Right cardiac atrium (tissue), 5 donors: ENCODE measurements at regions not wholly inside any gene's neighbourhood (a gene's known extent, or its start where the extent isn't known, plus 50 kb on each side); places are given as distances from the start of the nearest gene placed in this dataset.

ENCODE experiments used
- ATAC-seq, 2 donors: fragments of 200-7000 bp; cut with Tn5 transposase; one replicate each; pipeline versions ENCODE4 v1.8.0 to v1.9.1; 2020; ENCODE audit warnings: moderate library complexity in 2 of 2, mild to moderate bottlenecking in 1 of 2
- DNase-seq, 3 donors: peaks; one replicate each; pipeline ENCODE4 v3.0.0-alpha.2; 2020
- H3K27ac ChIP-seq: one replicate; pipeline ENCODE4 v1.5.1; 2013; ENCODE audit warnings: mild to moderate bottlenecking, low read length, control low read depth, moderate library complexity
- H3K27me3 ChIP-seq: one replicate; pipeline ENCODE4 v1.6.1; 2013; ENCODE audit not compliant: control insufficient read depth, insufficient read depth
- H3K4me1 ChIP-seq: one replicate; pipeline ENCODE4 v1.6.1; 2013; ENCODE audit warnings: low read length; ENCODE audit not compliant: control insufficient read depth, insufficient read depth
- H3K4me3 ChIP-seq: one replicate; pipeline ENCODE4 v1.5.1; 2013; ENCODE audit warnings: low read length, control low read depth
- H3K9me3 ChIP-seq: one replicate; pipeline ENCODE4 v1.6.1; 2013; ENCODE audit warnings: low read length; ENCODE audit not compliant: control insufficient read depth
- WGBS: extraction: QIAGEN DNeasy Blood & Tissue Kit; methylation state at CpG from one replicate; pipeline ENCODE4 v1.1.7; 2013; 5-methylcytosine and 5-hydroxymethylcytosine counted together
- intact Hi-C, 4 donors: fragments of 100-400 bp; cut with DNase I; formaldehyde crosslinking; loops; one replicate each; pipeline versions ENCODE4 v1.11.0 to v1.14.0; 2022 to 2023
- donor health status: healthy with polysubstance abuse.
- donor health status: DM: no; HTN: yes; CAD: no.
- donor health status: DM: no; HTN: no; CAD: no.
- donor health status: DM: no; HTN: yes; CAD: no; lungs with severe emphysema.
- donor health status: DM: yes; HTN: yes; CAD: no.

DNA sequence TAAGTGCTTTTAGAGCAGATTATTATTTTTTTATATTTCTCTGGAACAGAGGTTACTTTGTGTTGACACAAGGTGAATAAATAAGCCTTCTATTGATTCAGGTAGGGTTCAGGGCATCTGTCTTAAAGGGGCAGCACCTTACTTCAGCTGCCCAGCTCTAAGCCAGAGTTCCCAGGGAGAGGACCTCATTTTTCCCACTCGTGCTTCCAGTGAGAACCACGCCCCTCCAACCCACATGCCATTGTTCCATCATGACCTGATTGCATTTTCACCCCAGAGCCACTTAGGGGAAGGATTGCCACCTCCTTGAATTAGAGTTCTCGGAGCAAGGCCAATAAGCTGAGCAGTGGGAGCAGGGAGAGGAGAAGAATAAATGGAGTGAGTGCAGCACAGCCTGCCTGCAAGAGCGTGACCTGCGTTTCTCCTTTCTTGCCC, 104.3 kb upstream of the FRY start:
- Histone ChIP-seq H3K27me3 (no peaks in the 10 kb centered on the region), H3K4me3 (no peak overlapping the region), H3K27ac (no peak overlapping the region), H3K4me1 (peaks cover 7% of the 10 kb centered on the region), H3K9me3 (no peaks in the 10 kb centered on the region)
- no peak for DNase-seq
- ATAC-seq = peak in 1 of 2 donors; percentile 33
- intact Hi-C loops = no loop called here
- 77% methylated on average over 5 of the region's 5 CpGs for WGBS

DNA sequence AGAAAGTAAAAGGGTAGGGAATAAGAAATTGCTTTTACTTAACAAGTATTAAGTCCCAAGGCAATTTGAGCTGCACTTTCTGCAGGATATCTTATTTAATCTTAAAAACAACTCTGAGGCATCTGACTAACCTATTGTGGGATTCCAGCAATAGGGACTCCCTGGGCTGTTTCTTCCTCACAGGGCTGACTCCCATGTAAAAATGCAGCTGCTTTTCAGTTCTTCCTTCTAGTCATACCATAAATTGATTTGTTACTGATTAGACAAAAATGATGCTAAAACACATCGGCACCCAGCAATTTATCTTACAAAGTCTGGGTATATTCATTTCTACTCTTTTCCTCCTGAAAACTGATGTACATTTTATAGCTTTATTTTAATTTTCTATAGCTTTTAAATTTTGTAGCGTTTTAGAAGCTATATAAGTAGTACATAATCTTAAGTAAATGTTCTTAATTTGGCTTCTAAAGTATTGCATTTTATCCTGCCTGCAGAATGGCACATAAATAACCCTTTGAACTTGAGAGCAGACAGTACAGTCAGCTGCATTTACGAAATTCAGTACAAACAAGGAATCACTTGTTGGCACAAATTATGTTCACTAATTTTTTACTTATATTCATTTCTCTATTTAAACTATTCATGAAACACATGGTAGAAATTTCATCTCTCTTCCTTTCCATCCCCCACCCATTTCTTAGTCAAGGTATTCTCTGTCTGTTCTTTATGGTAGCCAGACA, 102.4 kb upstream of the FRY start:
- peaks cover 7% of the 10 kb centered on the region for H3K4me1 ChIP-seq
- no peaks in the 10 kb centered on the region for H3K27me3 ChIP-seq
- H3K9me3 ChIP-seq = no peaks in the 10 kb centered on the region
- intact Hi-C loops = no loop called here
- WGBS = 84% methylated on average over 3 of the region's 3 CpGs
- ATAC-seq = no peak
- no peak for DNase-seq
- H3K27ac ChIP-seq = no peak overlapping the region
- H3K4me3 ChIP-seq = no peak overlapping the region

DNA sequence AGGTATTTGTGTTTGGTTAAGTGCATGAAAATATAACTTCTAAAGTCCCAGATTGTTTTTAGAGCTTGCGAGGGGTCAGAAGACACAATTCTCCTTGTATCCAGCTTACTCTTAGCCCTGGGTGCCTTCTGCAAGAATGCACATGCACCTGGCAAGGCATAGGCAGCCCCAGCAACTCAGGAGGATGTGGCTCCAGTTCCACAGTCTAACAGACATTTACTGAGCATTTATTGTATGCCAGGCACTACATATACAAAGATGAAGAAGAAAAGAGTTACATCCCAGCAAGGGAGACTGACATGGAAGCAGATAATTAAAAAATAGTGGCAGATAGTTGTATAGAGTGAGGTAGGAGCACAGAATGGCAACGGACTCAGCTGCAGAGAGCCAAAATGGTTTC, 101.1 kb upstream of the FRY start:
- Histone ChIP-seq H3K4me1 (peaks cover 7% of the 10 kb centered on the region), H3K27me3 (no peaks in the 10 kb centered on the region), H3K27ac (no peak overlapping the region), H3K9me3 (no peaks in the 10 kb centered on the region), H3K4me3 (no peak overlapping the region)
- intact Hi-C loops = no loop called here
- ATAC-seq (no peak), DNase-seq (no peak)
- 89% methylated on average over 2 of the region's 2 CpGs for WGBS

DNA sequence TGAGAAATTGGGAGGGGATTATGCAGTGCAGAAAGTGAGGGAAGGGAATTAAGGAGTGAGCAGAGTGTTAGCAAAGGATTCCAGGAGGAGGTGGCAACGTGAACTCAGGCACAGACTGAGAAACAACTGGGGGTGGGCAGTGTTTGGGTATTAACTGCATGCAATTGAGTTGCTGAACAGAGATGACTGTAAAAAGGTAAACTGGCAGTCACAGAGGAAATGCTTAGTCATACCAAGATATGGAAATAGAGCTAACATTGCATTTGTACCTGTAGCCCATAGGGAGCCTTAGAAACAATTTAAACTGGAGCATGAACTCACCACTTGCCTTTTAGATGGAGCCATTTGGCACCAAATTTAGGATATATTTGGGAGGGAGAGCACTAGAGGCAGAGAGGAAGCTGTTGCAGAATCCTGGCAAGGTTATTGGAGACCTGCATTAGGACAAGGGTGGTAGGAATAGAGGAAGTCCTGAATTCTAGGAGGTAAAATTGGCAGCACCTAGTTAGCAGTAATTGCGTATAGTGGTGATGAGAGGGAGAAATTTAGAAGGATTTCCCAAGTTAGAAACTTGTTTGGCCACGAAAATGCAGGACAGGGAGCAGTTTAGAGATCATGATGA, 100.6 kb upstream of the FRY start:
- Histone ChIP-seq H3K27me3 (no peaks in the 10 kb centered on the region), H3K27ac (no peak overlapping the region), H3K9me3 (no peaks in the 10 kb centered on the region), H3K4me3 (no peak overlapping the region), H3K4me1 (peaks cover 7% of the 10 kb centered on the region)
- DNase-seq (no peak), ATAC-seq (no peak)
- intact Hi-C loops = no loop called here
- WGBS = 82% methylated on average over 3 of the region's 3 CpGs

DNA sequence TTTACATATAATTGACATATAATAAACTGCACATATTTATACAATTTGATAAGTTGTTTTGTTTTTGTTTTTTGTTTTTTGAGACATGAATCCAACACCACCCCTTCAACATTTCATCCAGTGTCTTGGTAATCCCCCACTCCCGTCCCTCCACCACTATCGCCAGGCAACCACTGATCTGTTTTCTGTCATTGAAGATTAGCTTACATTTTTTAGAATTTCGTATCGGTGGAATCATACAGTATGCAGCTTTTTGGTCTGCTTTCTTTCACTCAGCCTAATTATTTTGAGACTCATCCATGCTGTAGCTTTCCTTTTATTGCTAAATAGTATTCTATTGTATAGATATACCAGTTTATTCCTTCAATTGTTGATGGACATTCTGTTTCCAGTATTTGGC, 94.1 kb upstream of the FRY start:
- intact Hi-C loops = no loop called here
- ATAC-seq (no peak), DNase-seq (no peak)
- no peaks in the 10 kb centered on the region for H3K27me3 ChIP-seq
- 79% methylated on average over 4 of the region's 4 CpGs for WGBS
- H3K9me3 ChIP-seq = no peaks in the 10 kb centered on the region
- no peaks in the 10 kb centered on the region for H3K4me1 ChIP-seq
- H3K27ac ChIP-seq = no peak overlapping the region
- no peak overlapping the region for H3K4me3 ChIP-seq

DNA sequence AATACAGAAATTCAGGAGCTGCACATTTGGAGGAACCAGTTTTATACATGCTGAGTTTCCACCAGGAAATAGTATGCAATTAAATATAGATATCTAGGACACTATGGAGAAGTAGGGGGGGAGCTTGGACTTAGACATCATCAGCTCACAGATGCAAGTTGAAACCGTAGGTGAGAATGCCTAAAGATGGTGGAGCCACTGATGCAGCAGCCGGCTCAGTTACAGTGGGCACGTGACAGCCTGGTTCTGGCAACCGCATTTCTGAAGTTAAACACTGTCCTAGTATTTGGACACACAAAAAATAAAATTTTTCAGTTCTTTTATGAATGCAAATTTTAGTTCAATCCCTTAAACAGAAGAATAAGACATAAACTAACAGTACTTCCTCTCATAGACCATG, 91.5 kb upstream of the FRY start:
- no peaks in the 10 kb centered on the region for H3K9me3 ChIP-seq
- no peak overlapping the region for H3K27ac ChIP-seq
- peaks cover 2% of the 10 kb centered on the region for H3K4me1 ChIP-seq
- ATAC-seq = no peak
- 95% methylated on average over 4 of the region's 4 CpGs for WGBS
- no peaks in the 10 kb centered on the region for H3K27me3 ChIP-seq
- H3K4me3 ChIP-seq = no peak overlapping the region
- DNase-seq = no peak
- intact Hi-C loops = no loop called here

DNA sequence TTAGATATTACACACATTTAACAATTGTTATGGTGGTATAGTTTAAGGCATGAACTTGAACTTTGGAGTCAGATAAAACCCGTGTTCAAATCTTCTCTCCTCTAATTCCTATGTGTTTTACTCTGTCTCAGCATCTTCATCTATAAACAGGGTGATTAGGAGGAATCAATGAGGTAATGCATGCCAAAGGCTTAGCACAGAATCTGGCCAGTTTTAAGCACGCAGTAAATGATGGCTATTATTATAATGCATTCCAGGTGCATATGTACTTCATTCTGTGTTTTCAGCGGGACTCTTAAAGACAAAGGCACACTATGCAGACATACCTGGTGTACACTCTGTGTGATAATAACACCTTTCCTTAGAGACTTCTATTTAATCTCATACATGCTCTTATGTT, 88.0 kb upstream of the FRY start:
- ATAC-seq (no peak), DNase-seq (no peak)
- Histone ChIP-seq H3K4me1 (peaks cover 2% of the 10 kb centered on the region), H3K9me3 (no peaks in the 10 kb centered on the region), H3K27me3 (no peaks in the 10 kb centered on the region), H3K27ac (no peak overlapping the region), H3K4me3 (no peak overlapping the region)
- intact Hi-C loops = no loop called here
- 84% methylated on average over 3 of the region's 3 CpGs for WGBS

DNA sequence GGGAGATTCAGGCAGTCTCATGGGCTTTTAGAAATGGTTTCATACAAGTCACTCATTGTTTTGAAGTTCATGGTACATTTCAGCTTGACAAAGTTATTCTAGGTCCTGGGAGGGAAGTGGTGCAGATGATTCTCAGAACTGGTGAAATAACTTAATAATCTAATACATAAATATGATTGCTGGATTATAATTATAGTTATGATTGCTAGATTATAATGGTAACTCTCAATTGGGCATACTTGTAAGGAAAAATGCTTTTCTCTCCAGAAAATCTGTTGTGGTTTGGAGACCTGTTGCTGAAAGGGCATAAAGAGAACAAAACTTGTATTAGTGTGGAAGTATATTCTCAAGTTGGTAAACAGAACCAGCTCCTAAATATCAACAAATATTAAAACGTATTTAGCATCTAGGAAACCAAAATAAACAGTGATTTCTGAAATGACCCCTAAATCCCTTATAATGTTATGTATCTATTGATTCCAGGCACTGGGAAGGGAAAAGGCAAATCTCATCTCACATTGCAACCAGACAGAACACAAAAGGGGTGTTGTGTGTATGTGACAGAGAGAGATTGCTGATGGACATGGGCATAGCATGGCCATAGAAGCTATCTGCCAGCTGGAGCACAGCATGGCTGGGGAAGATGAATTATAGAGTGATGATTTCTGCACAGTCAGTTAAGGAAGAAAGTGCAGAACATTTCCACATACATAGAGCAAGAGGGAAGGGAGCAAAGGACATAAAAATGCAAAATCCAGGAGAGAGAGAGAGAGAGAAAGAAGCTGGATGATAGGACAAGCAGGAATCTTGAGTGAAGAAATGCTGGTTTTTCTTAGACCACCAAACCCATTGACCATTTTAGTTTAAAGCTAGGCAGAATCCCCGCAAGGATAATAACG, 87.1 kb upstream of the FRY start:
- Histone ChIP-seq H3K9me3 (no peaks in the 10 kb centered on the region), H3K27ac (peak overlapping the region; percentile 38), H3K4me3 (no peak overlapping the region), H3K27me3 (no peaks in the 10 kb centered on the region), H3K4me1 (peaks cover 2% of the 10 kb centered on the region)
- DNase-seq = no peak
- no peak for ATAC-seq
- WGBS = 66% methylated on average over 3 of the region's 3 CpGs
- intact Hi-C loops = no loop called here

DNA sequence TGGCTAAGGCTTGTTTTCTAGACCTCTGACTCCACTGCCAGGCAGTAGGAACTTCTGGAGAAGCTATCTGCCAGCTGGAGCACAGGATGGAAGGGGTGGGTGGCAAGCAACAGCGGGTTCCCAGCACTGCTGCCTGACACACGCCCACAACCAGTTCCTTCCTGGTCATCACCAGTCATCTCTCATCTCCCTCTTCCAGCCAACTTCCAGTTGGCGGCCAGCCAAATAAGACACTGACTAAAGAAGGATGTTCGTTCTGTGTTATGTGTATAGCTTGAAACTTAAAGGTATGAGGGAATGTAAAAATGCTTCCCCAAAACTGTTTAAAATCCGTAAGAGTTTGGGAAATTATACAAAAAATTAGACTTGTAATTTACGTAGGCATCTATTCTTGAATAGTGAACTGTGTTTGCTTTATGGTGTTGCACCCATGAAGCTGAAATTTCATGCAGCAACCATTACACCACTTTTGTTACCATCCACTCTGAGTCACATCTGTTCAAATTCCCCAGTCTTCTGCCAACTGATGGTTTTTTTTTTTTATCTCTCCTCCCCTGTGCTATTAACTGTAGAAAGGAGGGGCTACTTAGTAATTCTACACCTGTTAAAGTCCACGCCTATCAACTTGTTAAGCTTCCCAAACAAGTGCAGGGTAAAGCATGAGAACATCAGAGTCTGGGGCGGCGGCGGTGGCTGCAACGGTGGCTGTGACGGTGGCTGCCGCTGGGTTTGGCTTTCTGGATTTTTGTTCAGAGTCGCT, 86.2 kb upstream of the FRY start:
- intact Hi-C loops = no loop called here
- Histone ChIP-seq H3K27ac (peak overlapping the region; percentile 42), H3K9me3 (no peaks in the 10 kb centered on the region), H3K27me3 (no peaks in the 10 kb centered on the region), H3K4me3 (no peak overlapping the region), H3K4me1 (peaks cover 2% of the 10 kb centered on the region)
- ATAC-seq (peak; percentile 90 to 92), DNase-seq (peak; percentile 76 to 88 (median 85))
- 47% methylated on average over 14 of the region's 14 CpGs for WGBS

DNA sequence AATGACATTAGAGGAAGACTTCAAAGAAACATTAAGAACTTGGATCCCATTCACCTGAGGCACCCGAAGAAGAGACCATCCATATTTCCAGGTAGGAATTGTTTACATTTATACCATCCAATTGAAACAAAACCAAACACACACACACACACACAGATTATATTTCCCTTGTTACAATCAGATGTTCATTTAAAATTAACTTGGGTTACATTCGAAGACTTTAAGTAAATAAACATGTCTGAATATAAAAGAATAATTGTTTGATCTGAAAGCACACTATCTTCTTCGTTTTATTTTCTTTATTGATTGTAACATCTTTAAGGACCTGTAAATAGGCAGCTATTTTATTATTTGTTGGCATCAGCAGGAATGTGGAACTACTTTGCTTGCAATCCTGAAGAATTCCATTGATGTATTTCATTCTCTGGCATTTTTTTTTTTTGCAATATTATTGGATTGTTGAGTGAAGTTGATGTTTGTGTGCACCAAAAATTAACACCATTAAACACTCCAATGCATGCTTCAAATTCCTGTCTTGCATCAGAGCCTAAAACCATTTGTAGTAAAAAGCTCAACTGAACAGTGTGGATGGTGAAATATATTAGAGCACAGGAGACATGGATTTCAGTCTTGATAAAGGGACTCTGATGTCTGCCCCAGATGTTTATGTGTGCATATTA, 85.3 kb upstream of the FRY start:
- intact Hi-C loops = no loop called here
- H3K4me3 ChIP-seq = no peak overlapping the region

More for the DNA sequence above, 85.3 kb upstream of the FRY start:
- H3K9me3 ChIP-seq = no peaks in the 10 kb centered on the region
- DNase-seq (no peak), ATAC-seq (no peak)
- peaks cover 5% of the 10 kb centered on the region for H3K4me1 ChIP-seq
- 67% methylated on average over 3 of the region's 3 CpGs for whole genome bisulfite sequencing
- H3K27ac ChIP-seq = no peak overlapping the region
- H3K27me3 ChIP-seq = no peaks in the 10 kb centered on the region
